AG04450 (cell line): ENCODE measurements at regions not wholly inside any gene's neighbourhood (a gene's known extent, or its start where the extent isn't known, plus 50 kb on each side); places are given as distances from the start of the nearest gene placed in this dataset.

Experiments used
- CTCF ChIA-PET: fragments of 300-600, 350-600 bp; formaldehyde crosslinking; extraction: SDS; loops from one replicate; lab custom pipeline; 2022; ENCODE audit warnings: antibody characterized with exemption, inconsistent platforms; lab: Charles Lee
- POLR2A ChIA-PET: fragments of 350-600 bp; formaldehyde crosslinking; extraction: SDS; loops from one replicate; lab custom pipeline; 2021; ENCODE audit warnings: antibody characterized with exemption, inconsistent platforms; lab: Yijun Ruan, JAX
- DNase-seq: peaks from one replicate; pipeline ENCODE4 v3.0.0-alpha.2; 2011; ENCODE audit warnings: low read depth, low spot score
- H3K27ac ChIP-seq: one replicate; pipeline ENCODE4 v1.5.1; 2012; ENCODE audit warnings: low read depth, low read length, control low read depth
- H3K27me3 ChIP-seq: one replicate; pipeline ENCODE4 v1.6.0; 2012; ENCODE audit warnings: low read length; ENCODE audit not compliant: control insufficient read depth, insufficient read depth
- H3K4me3 ChIP-seq: 2 replicates; pipeline ENCODE4 v1.5.1; 2011; ENCODE audit warnings: mild to moderate bottlenecking, low read depth, low read length, control low read depth
- H3K9me3 ChIP-seq: 2 replicates; pipeline ENCODE4 v1.5.1; 2012; ENCODE audit warnings: low read length; ENCODE audit not compliant: control insufficient read depth, insufficient read depth
- TF ChIP-seq, protein P1 (sequence below): IDR thresholded peaks from 2 replicates; pipeline ENCODE4 v1.5.1; 2011; ENCODE audit warnings: low read depth, low read length, control low read depth, inconsistent platforms

DNA sequence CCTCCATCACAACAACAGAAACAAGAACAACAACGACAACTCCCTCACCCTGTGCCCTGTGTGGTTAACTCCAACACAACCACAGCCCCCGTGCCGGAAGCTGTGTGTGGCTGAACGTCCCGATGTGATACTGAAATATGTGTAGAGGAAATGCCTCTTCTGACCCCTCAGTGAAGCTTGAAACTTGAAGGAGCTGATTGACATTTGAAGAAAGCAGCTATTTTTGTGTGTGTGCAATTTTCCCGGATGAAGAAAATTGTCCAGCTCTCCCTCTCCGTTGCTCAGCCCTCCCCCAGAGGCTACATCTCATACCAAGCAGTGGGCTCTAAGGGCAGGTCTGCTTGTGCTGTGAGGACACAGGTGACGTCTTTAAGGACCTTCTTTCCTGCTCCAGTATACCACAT, 173.8 kb downstream of the ICOS start:
- H3K4me3 ChIP-seq: no peak overlapping the region
- CTCF ChIA-PET: interaction anchor here (0.6 kb wide), 1 partner anchor 94 kb away, joined by 3 read pairs; no protein-coding TSS in a partner anchor
- peaks cover 16% of the 10 kb centered on the region for H3K27me3 ChIP-seq
- H3K27ac ChIP-seq: no peak overlapping the region
- DNase-seq: no peak
- H3K9me3 ChIP-seq: no peaks in the 10 kb centered on the region
- TF ChIP-seq, protein P1, sequence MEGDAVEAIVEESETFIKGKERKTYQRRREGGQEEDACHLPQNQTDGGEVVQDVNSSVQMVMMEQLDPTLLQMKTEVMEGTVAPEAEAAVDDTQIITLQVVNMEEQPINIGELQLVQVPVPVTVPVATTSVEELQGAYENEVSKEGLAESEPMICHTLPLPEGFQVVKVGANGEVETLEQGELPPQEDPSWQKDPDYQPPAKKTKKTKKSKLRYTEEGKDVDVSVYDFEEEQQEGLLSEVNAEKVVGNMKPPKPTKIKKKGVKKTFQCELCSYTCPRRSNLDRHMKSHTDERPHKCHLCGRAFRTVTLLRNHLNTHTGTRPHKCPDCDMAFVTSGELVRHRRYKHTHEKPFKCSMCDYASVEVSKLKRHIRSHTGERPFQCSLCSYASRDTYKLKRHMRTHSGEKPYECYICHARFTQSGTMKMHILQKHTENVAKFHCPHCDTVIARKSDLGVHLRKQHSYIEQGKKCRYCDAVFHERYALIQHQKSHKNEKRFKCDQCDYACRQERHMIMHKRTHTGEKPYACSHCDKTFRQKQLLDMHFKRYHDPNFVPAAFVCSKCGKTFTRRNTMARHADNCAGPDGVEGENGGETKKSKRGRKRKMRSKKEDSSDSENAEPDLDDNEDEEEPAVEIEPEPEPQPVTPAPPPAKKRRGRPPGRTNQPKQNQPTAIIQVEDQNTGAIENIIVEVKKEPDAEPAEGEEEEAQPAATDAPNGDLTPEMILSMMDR: no peak
- POLR2A ChIA-PET: no interaction called here

DNA sequence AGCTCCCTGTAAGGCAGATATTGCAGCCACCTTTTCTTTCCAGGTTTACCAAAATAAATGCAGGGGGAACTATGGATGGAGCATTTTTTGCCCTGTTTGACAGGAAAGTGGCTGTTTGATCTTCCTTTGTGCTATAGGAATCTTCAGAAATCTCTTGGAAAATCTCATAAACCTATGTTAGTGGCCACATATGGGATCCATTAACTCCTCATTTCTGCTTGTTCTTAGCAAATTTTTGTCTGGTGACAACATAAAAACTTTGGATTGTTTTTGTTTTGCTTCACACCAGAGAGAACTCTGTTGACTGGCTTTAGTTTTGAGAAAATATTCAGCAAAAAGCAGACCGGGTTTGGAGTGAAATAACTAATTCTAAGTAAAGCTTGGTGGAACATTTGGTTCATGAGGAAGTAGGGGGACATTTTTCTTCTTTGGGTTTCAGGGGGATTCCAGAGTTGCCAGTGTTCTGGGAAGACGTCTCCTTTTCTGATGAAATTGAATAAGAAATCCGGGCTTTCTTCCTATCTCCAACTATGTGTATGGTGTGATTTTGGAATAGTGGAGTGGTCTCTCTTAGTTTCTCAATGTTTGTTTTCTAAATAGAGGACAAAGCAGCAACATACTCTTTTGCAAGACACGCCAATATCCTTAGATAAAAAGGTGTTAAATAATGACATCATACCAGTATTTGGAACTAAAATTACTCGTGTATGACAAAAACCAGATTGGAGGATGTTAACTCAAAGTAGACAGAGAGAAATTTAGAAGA, 174.4 kb downstream of the ICOS start:
- DNase-seq: no peak
- CTCF ChIA-PET: no interaction called here
- no peak overlapping the region for H3K27ac ChIP-seq
- H3K4me3 ChIP-seq: no peak overlapping the region
- H3K9me3 ChIP-seq: no peaks in the 10 kb centered on the region
- TF ChIP-seq, protein P1: no peak
- peaks cover 16% of the 10 kb centered on the region for H3K27me3 ChIP-seq
- POLR2A ChIA-PET: no interaction called here

DNA sequence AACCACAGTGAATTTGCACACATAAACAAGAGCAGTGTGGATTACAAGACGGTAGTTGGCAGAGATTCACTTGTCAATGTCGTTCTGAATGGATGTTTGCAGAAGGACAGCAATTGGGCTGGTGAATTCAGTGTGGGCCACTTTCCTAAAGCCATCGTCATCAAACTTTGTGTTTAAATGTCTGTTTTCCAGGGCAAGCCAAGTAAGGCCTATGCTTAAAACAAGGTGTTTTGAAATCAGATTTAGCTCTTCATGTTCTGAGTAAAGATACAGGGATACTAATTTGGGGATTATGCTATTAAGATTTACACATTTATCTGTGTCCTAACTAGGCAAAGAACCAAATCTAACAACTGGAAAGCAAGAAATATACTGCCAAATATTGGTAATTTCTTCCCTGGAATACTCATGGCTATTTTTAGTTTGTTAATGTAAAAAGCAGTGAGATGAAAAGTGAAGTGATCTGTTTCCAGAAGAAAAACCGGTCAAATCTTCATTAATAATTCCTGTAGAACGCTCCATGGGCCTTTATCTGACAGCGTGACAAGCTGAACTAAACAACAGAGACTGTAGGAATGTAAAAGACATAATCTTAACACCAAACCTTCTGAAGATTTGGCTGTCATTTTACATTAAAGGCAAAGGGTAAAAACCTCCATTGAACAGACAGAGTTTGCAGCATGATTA, 175.7 kb downstream of the ICOS start:
- H3K27me3 ChIP-seq: peaks cover 16% of the 10 kb centered on the region
- TF ChIP-seq, protein P1: no peak
- no peak for DNase-seq
- H3K9me3 ChIP-seq: no peaks in the 10 kb centered on the region
- H3K4me3 ChIP-seq: no peak overlapping the region
- CTCF ChIA-PET: no interaction called here
- POLR2A ChIA-PET: no interaction called here
- no peak overlapping the region for H3K27ac ChIP-seq

DNA sequence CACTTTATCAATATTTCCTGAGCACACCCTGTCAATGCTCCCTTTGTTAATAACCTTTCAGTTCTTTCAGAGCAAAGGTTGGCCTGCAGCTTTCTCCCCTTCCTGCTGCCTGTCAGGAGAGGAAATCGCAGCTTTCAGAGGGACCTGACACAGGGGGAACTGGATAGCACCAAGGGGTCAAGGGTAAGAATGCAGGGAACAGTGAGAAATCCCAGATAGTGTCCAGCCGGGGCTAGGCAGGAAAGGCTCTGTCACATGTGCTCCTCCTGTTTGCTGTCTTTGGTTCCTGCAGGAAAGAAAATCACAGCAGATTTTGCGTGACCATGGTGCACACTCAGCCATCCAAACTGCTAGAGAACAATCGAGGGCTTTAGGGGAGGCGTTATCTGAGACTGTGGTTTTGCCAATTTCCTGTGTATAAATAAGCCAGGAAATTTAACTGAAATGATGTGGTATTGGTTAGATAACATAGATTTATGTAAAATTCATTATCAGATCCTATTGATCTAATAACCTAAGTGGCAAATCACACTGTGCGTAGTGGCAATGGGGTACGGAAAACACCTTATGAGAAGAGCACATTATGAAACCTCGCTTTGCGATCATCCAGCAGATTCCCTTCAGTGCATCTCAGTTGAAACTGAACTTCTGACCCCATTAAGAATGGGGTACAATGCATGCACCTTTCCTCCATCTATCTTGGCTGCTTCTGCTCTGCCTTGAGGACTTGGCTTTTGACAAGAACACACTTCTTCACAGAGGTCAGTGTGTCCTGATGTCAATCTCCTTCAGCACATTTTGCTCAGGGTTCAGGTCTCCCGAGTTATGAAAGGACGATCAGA, 178.0 kb downstream of the ICOS start:
- TF ChIP-seq, protein P1: no peak
- CTCF ChIA-PET: no interaction called here
- DNase-seq: no peak

More for the DNA sequence above, 178.0 kb downstream of the ICOS start:
- Histone ChIP-seq H3K27ac (no peak overlapping the region), H3K27me3 (peaks cover 14% of the 10 kb centered on the region), H3K9me3 (no peaks in the 10 kb centered on the region), H3K4me3 (no peak overlapping the region)
- POLR2A ChIA-PET: no interaction called here
